Kidney tubule cell (primary cell): ENCODE measurements at regions not wholly inside any gene's neighbourhood (a gene's known extent, or its start where the extent isn't known, plus 50 kb on each side); places are given as distances from the start of the nearest gene placed in this dataset.

ENCODE experiments used
- DNase-seq: peaks from one replicate; pipeline ENCODE4 v3.0.0-alpha.2; 2018; ENCODE audit warnings: low spot score

GRCh38 chr18:50475538-50476193 lies 84.2 kb upstream of the MAPK4 start:
- no peak for DNase-seq

GRCh38 chr18:50492097-50492496 lies 67.8 kb upstream of the MAPK4 start:
- no peak for DNase-seq

GRCh38 chr18:50494569-50494968 lies 65.3 kb upstream of the MAPK4 start:
- DNase-seq, result no peak

GRCh38 chr18:50506362-50506761 lies 53.5 kb upstream of the MAPK4 start:
- DNase-seq, result no peak

GRCh38 chr18:50507120-50507590 lies 52.7 kb upstream of the MAPK4 start:
- peak; percentile 49 for DNase-seq

- DNase-seq, result no peak
These were observed 51.7 kb upstream of the MAPK4 start for GRCh38 chr18:50508228-50508627.

GRCh38 chr18:50509012-50509411 lies 50.9 kb upstream of the MAPK4 start:
- DNase-seq, result no peak
